Psoas muscle (tissue), 7 donors: ENCODE measurements at regions not wholly inside any gene's neighbourhood (a gene's known extent, or its start where the extent isn't known, plus 50 kb on each side); places are given as distances from the start of the nearest gene placed in this dataset.

Source experiments
- ATAC-seq, 4 donors: fragments of 200-7000 bp; cut with Tn5 transposase; one replicate each; pipeline ENCODE4 v1.9.1; 2020; ENCODE audit warnings: moderate library complexity in 3 of 4, mild to moderate bottlenecking in 2 of 4
- DNase-seq, 2 donors: peaks; one replicate each; pipeline ENCODE4 v3.0.0-alpha.2; 2020
- H3K27ac ChIP-seq: fragments of 200-600 bp; one replicate; pipeline ENCODE4 v1.8.0; 2022
- H3K27me3 ChIP-seq, 3 donors: fragments of 200-600 bp in 1 of 3; one replicate each; pipeline versions ENCODE4 v1.6.1 to v1.8.0; 2013 to 2022; ENCODE audit warnings: low read length in 2 of 3, mild to moderate bottlenecking in 2 of 3, moderate library complexity in 1 of 3; ENCODE audit not compliant: insufficient read depth in 3 of 3
- H3K36me3 ChIP-seq, 2 donors: fragments of 200-600 bp in 1 of 2; one replicate each; pipeline versions ENCODE4 v1.6.1 to v1.8.0; 2013 to 2022; ENCODE audit warnings: low read depth in 1 of 2, mild to moderate bottlenecking in 1 of 2, moderate library complexity in 1 of 2; ENCODE audit not compliant: insufficient read depth in 1 of 2
- H3K4me1 ChIP-seq: fragments of 200-600 bp; one replicate; pipeline ENCODE4 v1.8.0; 2022
- H3K4me3 ChIP-seq: fragments of 200-600 bp; one replicate; pipeline ENCODE4 v1.8.0; 2022; ENCODE audit warnings: mild to moderate bottlenecking
- H3K9me3 ChIP-seq: fragments of 200-600 bp; one replicate; pipeline ENCODE4 v1.8.0; 2022
- WGBS, 3 donors: extraction: QIAGEN DNeasy Blood & Tissue Kit; methylation state at CpG; one replicate each; pipeline versions ENCODE4 v1.1.6 to v1.1.7; 2013; 5-methylcytosine and 5-hydroxymethylcytosine counted together
- intact Hi-C, 2 donors: fragments of 100-400 bp; cut with DNase I; formaldehyde crosslinking; loops; one replicate each; pipeline versions ENCODE4 v1.11.0 to v1.14.2; 2022
- TF ChIP-seq, protein P1 (sequence below): fragments of 200-600 bp; IDR thresholded peaks from one replicate; pipeline ENCODE4 v1.8.0; 2022; ENCODE audit warnings: antibody characterized with exemption
- donor health status: healthy with polysubstance abuse.
- donor health status: DM: no; HTN: no; CAD: no; lungs with moderate emphysema.
- donor health status: Bipolar disorder and iron deficiency.
- donor health status: healthy.
- donor health status: DM: yes; HTN: yes; CAD: no.
- donor health status: DM: no; HTN: no; CAD: no.
- donor health status: DM: yes; HTN: yes; CAD: no.

DNA sequence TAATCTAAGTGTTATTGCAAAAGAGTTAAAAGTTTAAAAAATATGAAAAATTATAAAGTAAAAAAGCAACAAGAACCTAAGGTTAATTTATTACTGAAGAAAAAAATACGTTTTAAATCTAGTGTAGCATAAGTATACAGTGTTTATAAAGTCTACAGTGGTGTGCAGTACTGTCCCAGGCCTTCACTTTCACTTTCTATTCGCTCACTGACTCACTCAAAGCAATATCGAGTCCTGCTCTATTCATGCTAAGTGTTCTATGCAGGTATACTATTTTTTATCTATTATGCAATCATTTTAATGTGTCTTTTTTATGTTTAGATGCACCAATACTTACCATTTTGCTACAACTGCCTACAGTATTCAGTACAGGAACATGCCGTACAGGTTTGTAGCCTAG is 113.0 kb downstream of the MANEA start:
- WGBS, 3 donors, result 62 to 75% (median 65%) methylated on average over 4 of the region's 4 CpGs
- Histone ChIP-seq H3K27me3 (no peaks in the 10 kb centered on the region), H3K9me3 (no peaks in the 10 kb centered on the region), H3K4me1 (no peaks in the 10 kb centered on the region), H3K36me3 (no peaks in the 10 kb centered on the region), H3K4me3 (no peak overlapping the region), H3K27ac (no peak overlapping the region)
- TF ChIP-seq, protein P1, sequence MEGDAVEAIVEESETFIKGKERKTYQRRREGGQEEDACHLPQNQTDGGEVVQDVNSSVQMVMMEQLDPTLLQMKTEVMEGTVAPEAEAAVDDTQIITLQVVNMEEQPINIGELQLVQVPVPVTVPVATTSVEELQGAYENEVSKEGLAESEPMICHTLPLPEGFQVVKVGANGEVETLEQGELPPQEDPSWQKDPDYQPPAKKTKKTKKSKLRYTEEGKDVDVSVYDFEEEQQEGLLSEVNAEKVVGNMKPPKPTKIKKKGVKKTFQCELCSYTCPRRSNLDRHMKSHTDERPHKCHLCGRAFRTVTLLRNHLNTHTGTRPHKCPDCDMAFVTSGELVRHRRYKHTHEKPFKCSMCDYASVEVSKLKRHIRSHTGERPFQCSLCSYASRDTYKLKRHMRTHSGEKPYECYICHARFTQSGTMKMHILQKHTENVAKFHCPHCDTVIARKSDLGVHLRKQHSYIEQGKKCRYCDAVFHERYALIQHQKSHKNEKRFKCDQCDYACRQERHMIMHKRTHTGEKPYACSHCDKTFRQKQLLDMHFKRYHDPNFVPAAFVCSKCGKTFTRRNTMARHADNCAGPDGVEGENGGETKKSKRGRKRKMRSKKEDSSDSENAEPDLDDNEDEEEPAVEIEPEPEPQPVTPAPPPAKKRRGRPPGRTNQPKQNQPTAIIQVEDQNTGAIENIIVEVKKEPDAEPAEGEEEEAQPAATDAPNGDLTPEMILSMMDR, result no peak
- ATAC-seq (no peak), DNase-seq (no peak)
- intact Hi-C loops, result no loop called here

DNA sequence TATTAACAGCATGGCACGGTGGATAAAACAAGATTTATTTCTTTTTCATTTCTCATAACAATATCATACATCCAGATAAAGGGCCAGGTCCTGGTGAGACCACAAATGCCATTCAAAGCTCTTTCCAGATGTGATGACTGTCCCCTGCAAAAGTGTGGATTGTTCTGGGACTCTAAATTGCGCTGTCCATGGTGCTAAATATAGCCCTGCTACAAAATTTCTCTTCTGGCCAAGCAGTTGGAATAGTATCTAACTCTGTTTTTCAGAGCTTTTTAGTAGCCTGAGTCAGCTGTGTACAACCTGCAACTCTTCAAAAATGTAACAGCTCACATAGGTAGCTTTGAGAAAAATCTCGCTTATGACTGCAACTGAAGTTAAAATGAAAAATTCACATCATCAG is 115.8 kb downstream of the MANEA start:
- Histone ChIP-seq H3K27ac (no peak overlapping the region), H3K4me1 (no peaks in the 10 kb centered on the region), H3K9me3 (no peaks in the 10 kb centered on the region), H3K27me3 (no peaks in the 10 kb centered on the region), H3K36me3 (no peaks in the 10 kb centered on the region), H3K4me3 (no peak overlapping the region)
- intact Hi-C loops, result no loop called here
- 62 to 63% (median 63%) methylated on average over 3 of the region's 3 CpGs for WGBS, 3 donors
- TF ChIP-seq, protein P1, result no peak
- DNase-seq (no peak), ATAC-seq (no peak)

DNA sequence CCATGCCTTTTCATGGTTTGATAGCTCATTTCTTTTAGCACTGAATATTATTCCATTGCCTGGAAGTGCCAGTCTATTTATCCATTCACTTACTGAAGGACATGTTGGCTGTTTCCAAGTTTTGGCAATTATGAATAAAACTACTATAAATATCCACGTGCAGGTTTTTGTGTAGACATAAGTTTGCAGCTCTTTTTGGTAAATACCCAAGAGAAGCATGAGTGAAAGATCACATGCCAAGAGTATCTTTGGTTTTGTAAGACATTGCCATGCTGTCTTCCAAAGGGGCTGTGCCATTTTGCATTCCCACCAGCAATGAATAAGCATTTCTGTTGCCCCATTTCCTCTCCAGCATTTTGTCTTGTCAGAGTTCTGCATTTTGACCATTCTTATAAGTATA is 120.9 kb downstream of the MANEA start:
- Histone ChIP-seq H3K36me3 (no peaks in the 10 kb centered on the region), H3K4me3 (no peak overlapping the region), H3K9me3 (no peaks in the 10 kb centered on the region), H3K4me1 (no peaks in the 10 kb centered on the region), H3K27me3 (no peaks in the 10 kb centered on the region), H3K27ac (no peak overlapping the region)
- no peak for DNase-seq
- TF ChIP-seq, protein P1, result no peak
- no peak for ATAC-seq
- WGBS, 3 donors, result 0% methylated on average over 1 of the region's 1 CpG
- intact Hi-C loops, result no loop called here

DNA sequence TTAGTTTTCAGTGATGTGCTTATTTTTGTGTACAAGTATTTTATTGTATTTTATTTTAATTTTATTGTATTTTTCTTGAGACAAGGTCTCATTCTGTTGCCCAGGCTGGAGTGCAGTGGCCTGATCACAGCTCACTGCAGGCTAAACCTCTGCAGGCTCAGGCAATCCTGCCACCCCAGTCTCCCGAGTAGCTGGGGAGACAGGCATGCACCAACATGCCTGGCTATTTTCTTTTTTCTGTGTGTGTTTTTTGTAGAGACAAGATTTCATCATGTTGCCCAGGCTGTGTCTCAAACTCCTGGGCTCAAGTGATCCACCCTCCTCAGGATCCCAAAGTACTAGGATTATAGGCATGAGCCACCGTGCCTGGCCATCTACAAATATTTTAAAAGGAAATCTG is 146.3 kb downstream of the MANEA start:
- H3K27ac ChIP-seq, result no peak overlapping the region
- TF ChIP-seq, protein P1, result no peak
- no peak for ATAC-seq
- no peak for DNase-seq
- H3K27me3 ChIP-seq, result no peaks in the 10 kb centered on the region
- intact Hi-C loops, result no loop called here
- H3K4me3 ChIP-seq, result no peak overlapping the region
- 48 to 54% (median 52%) methylated on average over 2 of the region's 2 CpGs for WGBS, 3 donors
- H3K36me3 ChIP-seq, result no peaks in the 10 kb centered on the region
- peaks cover 2% of the 10 kb centered on the region for H3K9me3 ChIP-seq
- H3K4me1 ChIP-seq, result no peaks in the 10 kb centered on the region

DNA sequence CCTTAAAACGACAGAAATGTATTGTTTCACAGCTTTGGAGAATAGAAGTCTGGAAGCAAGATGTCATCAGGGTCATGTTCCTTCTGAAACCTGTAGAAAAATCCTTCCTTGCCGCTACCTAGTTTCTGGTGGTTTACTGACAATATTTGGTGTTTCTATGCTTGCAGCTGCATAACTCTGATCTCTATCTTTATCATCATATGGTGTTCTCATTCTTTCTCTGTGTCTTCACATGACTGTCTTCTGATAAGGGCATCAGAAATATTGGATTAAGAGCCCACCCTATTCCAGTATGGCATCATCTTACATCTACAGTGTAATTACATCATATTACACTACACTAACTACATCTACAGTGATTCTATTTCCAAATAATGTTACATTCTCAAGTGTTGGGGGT is 148.0 kb downstream of the MANEA start:
- ATAC-seq (no peak), DNase-seq (no peak)
- 55 to 63% (median 60%) methylated on average over 2 of the region's 2 CpGs for WGBS, 3 donors
- no peak overlapping the region for H3K27ac ChIP-seq
- intact Hi-C loops, result no loop called here
- H3K9me3 ChIP-seq, result peaks cover 2% of the 10 kb centered on the region
- no peaks in the 10 kb centered on the region for H3K36me3 ChIP-seq
- no peaks in the 10 kb centered on the region for H3K4me1 ChIP-seq
- no peak overlapping the region for H3K4me3 ChIP-seq
- TF ChIP-seq, protein P1, result no peak
- H3K27me3 ChIP-seq, result no peaks in the 10 kb centered on the region
